Spleen (tissue), 11 donors: ENCODE measurements at regions not wholly inside any gene's neighbourhood (a gene's known extent, or its start where the extent isn't known, plus 50 kb on each side); places are given as distances from the start of the nearest gene placed in this dataset.

ENCODE experiments used
- DNase-seq: peaks from one replicate; pipeline ENCODE4 v3.0.0-alpha.2; 2020
- H3K27ac ChIP-seq, 8 donors: fragments of 200-600 bp; sonication (generic) in 7 of 8; 1 replicate in 4 of 8; 2 replicates in 4 of 8; pipeline versions ENCODE4 v1.5.0 to v1.8.0; 2016 to 2021; ENCODE audit warnings: inconsistent platforms in 4 of 8, mild to moderate bottlenecking in 4 of 8, moderate library complexity in 1 of 8
- H3K27me3 ChIP-seq, 7 donors: fragments of 200-600 bp; sonication (generic) in 6 of 7; replicated peaks in 1 of 7; 1 replicate in 4 of 7; 2 replicates in 3 of 7; pipeline versions ENCODE4 v1.5.0 to v1.8.0; 2016 to 2021; ENCODE audit warnings: inconsistent platforms in 3 of 7, mild to moderate bottlenecking in 1 of 7
- H3K36me3 ChIP-seq, 6 donors: fragments of 200-600 bp; sonication (generic) in 5 of 6; 1 replicate in 4 of 6; 2 replicates in 2 of 6; pipeline versions ENCODE4 v1.5.0 to v1.8.0; 2016 to 2021; ENCODE audit warnings: inconsistent platforms in 2 of 6
- H3K4me1 ChIP-seq, 6 donors: fragments of 200-600 bp; sonication (generic) in 5 of 6; 1 replicate in 3 of 6; 2 replicates in 3 of 6; pipeline versions ENCODE4 v1.5.0 to v1.8.0; 2016 to 2021; ENCODE audit warnings: inconsistent platforms in 3 of 6
- H3K4me3 ChIP-seq, 8 donors: fragments of 200-600 bp; sonication (generic) in 7 of 8; 1 replicate in 4 of 8; 2 replicates in 4 of 8; pipeline versions ENCODE4 v1.5.0 to v1.8.0; 2016 to 2021; ENCODE audit warnings: inconsistent platforms in 4 of 8, mild to moderate bottlenecking in 4 of 8, moderate library complexity in 2 of 8
- H3K9me3 ChIP-seq, 8 donors: fragments of 200-600 bp; sonication (generic) in 7 of 8; 1 replicate in 4 of 8; 2 replicates in 4 of 8; pipeline versions ENCODE4 v1.5.0 to v1.8.0; 2016 to 2021; ENCODE audit warnings: inconsistent platforms in 4 of 8
- POLR2A ChIP-seq, 3 donors: fragments of 450-650 bp; IDR thresholded peaks; one replicate each; pipeline ENCODE4 v1.5.1; 2017; ENCODE audit warnings: antibody characterized with exemption in 3 of 3, mild to moderate bottlenecking in 1 of 3
- POLR2AphosphoS5 ChIP-seq, 3 donors: sonication (generic); formaldehyde crosslinking; IDR thresholded peaks; one replicate each; pipeline ENCODE4 v1.5.1; 2017; ENCODE audit warnings: antibody characterized with exemption in 3 of 3
- WGBS, 5 donors: extraction: QIAGEN DNeasy Blood & Tissue Kit in 3 of 5; methylation state at CpG; one replicate each; pipeline versions ENCODE4 v1.1.5 to v1.1.7; 2013 to 2018; 5-methylcytosine and 5-hydroxymethylcytosine counted together
- intact Hi-C: fragments of 100-400 bp; cut with DNase I; formaldehyde crosslinking; loops from one replicate; pipeline ENCODE4 v1.15.0; 2023; ENCODE audit warnings: low total_unique reads
- TF ChIP-seq, protein P1 (sequence below), 11 experiments: fragments of 200-600 bp in 7 of 11; fragments of 450-650 bp in 4 of 11; sonication (generic) in 4 of 11; IDR thresholded peaks in 8 of 11; conservative IDR thresholded peaks in 3 of 11; 1 replicate in 7 of 11; 2 replicates in 4 of 11; pipeline versions ENCODE4 v1.4.0 to v1.8.0; 2016 to 2021; ENCODE audit warnings: antibody characterized with exemption in 11 of 11, inconsistent platforms in 4 of 11, mild to moderate bottlenecking in 1 of 11
- donor health status: healthy with polysubstance abuse.
- donor health status: DM: no; HTN: no; CAD: no; lungs with moderate emphysema.
- donor health status: DM: no; HTN: no; CAD: no.
- donor health status: Bipolar disorder and iron deficiency.
- donor health status: healthy.
- donor health status: DM: no; HTN: no; CAD: no.
- donor health status: DM: yes; HTN: yes; CAD: no.

DNA sequence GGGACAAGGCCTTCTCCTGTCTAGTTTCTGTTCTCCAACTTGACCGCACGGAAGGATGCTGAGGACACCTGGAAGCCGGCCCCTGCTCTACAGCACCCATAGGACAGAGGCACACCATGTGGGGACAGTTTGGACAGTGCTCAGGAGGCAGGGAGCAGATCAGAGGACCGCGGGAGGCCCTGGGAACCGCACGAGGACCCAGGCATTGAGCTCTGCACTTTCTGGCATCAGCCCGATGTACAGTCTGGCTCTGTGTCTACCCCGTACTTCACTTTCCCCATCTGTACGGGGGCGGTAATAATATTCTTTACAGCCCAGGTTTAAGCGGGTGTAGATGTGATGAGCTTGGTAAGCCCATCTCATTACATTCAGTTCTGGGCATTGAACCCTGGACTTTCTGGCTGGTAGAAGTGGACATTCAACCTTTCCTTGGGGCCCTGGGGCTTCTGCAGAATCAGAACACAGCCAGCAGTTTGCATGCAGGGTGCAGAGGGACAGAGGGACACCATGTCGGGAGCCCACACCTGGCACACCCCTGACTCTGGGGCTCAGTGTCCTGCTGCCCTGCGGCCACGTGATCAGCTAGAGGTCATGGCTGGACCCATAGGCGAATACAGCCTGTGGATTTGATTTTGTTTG is 258.7 kb downstream of the SEC14L1 start:
- Histone ChIP-seq H3K4me3 (no peak overlapping the region), H3K27ac (peak overlapping the region; percentile 65 to 88 (median 80)), H3K27me3 (no peaks in the 10 kb centered on the region), H3K4me1 (peaks cover 34 to 100% (median 70%) of the 10 kb centered on the region in 6 donors), H3K36me3 (peaks cover 3 to 39% (median 16%) of the 10 kb centered on the region in 6 donors), H3K9me3 (no peaks in the 10 kb centered on the region)
- 87 to 91% (median 89%) methylated on average over 14 to 16 of the region's 16 CpGs for WGBS, 5 donors
- TF ChIP-seq POLR2A (IDR thresholded peaks at IDR 0.05) (no peak), POLR2AphosphoS5 (IDR thresholded peaks at IDR 0.05) (no peak)
- intact Hi-C loops: no loop called here
- no peak for DNase-seq

DNA sequence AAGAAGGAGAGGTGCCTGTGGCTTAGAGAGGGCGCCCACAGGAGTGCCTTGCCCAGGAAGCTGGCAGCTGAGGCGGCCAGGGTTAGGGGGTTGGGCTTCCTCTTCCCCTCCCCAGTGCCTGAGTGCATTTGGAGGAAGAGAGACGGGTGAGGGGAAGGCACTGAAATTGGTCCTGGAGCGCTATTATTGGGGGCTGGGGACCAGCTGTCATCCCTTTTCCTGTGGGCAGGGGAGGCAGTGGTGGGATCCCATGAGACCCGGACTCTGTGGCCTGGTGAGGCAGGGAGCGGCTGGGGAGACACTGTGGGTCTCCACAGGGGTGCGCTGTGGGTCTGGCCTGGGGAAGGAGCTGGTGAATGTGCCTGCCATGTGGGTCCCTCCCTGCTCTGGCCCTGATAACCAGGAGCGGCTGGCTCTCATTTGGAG is 259.7 kb downstream of the SEC14L1 start:
- Histone ChIP-seq H3K27ac (peak overlapping the region; percentile 65 to 88 (median 80)), H3K4me3 (peak overlapping the region in 5 of 8 donors; percentile 1 to 54 (median 18)), H3K36me3 (peaks cover 3 to 39% (median 16%) of the 10 kb centered on the region in 6 donors), H3K27me3 (no peaks in the 10 kb centered on the region), H3K4me1 (peaks cover 42 to 100% (median 73%) of the 10 kb centered on the region in 6 donors), H3K9me3 (no peaks in the 10 kb centered on the region)
- peak; percentile 92 for DNase-seq
- intact Hi-C loops: no loop called here
- TF ChIP-seq POLR2AphosphoS5 (IDR thresholded peaks at IDR 0.05) (peak; percentile 43 to 75 (median 66)), POLR2A (IDR thresholded peaks at IDR 0.05) (no peak)
- TF ChIP-seq, protein P1, sequence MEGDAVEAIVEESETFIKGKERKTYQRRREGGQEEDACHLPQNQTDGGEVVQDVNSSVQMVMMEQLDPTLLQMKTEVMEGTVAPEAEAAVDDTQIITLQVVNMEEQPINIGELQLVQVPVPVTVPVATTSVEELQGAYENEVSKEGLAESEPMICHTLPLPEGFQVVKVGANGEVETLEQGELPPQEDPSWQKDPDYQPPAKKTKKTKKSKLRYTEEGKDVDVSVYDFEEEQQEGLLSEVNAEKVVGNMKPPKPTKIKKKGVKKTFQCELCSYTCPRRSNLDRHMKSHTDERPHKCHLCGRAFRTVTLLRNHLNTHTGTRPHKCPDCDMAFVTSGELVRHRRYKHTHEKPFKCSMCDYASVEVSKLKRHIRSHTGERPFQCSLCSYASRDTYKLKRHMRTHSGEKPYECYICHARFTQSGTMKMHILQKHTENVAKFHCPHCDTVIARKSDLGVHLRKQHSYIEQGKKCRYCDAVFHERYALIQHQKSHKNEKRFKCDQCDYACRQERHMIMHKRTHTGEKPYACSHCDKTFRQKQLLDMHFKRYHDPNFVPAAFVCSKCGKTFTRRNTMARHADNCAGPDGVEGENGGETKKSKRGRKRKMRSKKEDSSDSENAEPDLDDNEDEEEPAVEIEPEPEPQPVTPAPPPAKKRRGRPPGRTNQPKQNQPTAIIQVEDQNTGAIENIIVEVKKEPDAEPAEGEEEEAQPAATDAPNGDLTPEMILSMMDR (IDR thresholded peaks at IDR 0.05 in 8 of 11, conservative IDR thresholded peaks at IDR 0.05 in 3 of 11): peak; percentile 41 to 78 (median 68)
- 9 to 29% (median 12%) methylated on average over 5 to 8 of the region's 8 CpGs for WGBS, 5 donors

DNA sequence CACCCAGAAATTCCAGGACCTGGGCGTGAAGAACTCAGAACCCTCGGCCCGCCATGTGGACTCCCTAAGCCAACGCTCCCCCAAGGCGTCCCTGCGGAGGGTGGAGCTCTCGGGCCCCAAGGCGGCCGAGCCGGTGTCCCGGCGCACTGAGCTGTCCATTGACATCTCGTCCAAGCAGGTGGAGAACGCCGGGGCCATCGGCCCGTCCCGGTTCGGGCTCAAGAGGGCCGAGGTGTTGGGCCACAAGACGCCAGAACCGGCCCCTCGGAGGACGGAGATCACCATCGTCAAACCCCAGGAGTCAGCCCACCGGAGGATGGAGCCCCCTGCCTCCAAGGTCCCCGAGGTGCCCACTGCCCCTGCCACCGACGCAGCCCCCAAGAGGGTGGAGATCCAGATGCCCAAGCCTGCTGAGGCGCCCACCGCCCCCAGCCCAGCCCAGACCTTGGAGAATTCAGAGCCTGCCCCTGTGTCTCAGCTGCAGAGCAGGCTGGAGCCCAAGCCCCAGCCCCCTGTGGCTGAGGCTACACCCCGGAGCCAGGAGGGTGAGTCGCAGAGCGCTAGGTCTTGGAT is 261.5 kb downstream of the SEC14L1 start:
- peaks cover 3 to 27% (median 16%) of the 10 kb centered on the region in 6 donors for H3K36me3 ChIP-seq
- peak overlapping the region in 3 of 8 donors; percentile 89 to 95 (median 91) for H3K27ac ChIP-seq
- DNase-seq: no peak
- intact Hi-C loops: no loop called here
- no peaks in the 10 kb centered on the region for H3K27me3 ChIP-seq
- peaks cover 57 to 100% (median 84%) of the 10 kb centered on the region in 6 donors for H3K4me1 ChIP-seq
- WGBS, 5 donors: 93 to 98% (median 95%) methylated on average over 16 to 34 of the region's 34 CpGs
- H3K9me3 ChIP-seq: no peaks in the 10 kb centered on the region
- TF ChIP-seq, protein P1 (IDR thresholded peaks at IDR 0.05 in 8 of 11, conservative IDR thresholded peaks at IDR 0.05 in 3 of 11): no peak
- peak in 2 of 3 donors; percentile 7 to 34 for TF ChIP-seq POLR2AphosphoS5 (IDR thresholded peaks at IDR 0.05)
- no peak overlapping the region for H3K4me3 ChIP-seq

DNA sequence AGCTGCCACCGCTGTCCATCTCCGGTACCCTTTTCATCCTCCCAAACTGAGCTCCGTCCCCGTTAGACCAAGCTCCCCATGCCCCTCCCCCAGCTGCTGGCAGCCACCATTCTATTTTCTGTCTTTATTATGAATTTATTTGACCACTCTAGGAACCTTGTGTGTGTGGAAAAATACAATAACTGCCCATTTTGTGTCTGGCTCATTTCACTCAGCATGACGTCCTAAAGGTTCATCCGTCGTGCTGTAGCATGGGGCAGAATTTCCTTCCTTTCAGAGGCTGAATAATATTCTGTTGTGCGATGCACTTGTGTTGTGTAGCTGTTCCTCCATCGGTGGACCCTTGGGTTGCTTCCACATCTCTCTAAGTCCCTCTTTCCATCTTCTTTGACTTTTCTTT is 263.1 kb downstream of the SEC14L1 start:
- H3K9me3 ChIP-seq: no peaks in the 10 kb centered on the region
- H3K27me3 ChIP-seq: no peaks in the 10 kb centered on the region
- H3K27ac ChIP-seq: peak overlapping the region; percentile 68 to 95 (median 86)
- H3K4me1 ChIP-seq: peaks cover 70 to 100% (median 93%) of the 10 kb centered on the region in 6 donors
- no peak overlapping the region for H3K4me3 ChIP-seq
- TF ChIP-seq POLR2A (IDR thresholded peaks at IDR 0.05): no peak
- TF ChIP-seq, protein P1 (IDR thresholded peaks at IDR 0.05 in 8 of 11, conservative IDR thresholded peaks at IDR 0.05 in 3 of 11): no peak
- TF ChIP-seq POLR2AphosphoS5 (IDR thresholded peaks at IDR 0.05): no peak
- intact Hi-C loops: no loop called here
- DNase-seq: no peak
- peaks cover 3 to 34% (median 16%) of the 10 kb centered on the region in 6 donors for H3K36me3 ChIP-seq
- WGBS, 5 donors: 63 to 78% (median 74%) methylated on average over 9 of the region's 9 CpGs
